MM.1S (cell line): ENCODE measurements at regions not wholly inside any gene's neighbourhood (a gene's known extent, or its start where the extent isn't known, plus 50 kb on each side); places are given as distances from the start of the nearest gene placed in this dataset.

Source experiments
- DNase-seq: peaks from one replicate; pipeline ENCODE4 v3.0.0-alpha.2; 2015
- H2AFZ ChIP-seq: fragments of 300-600 bp; sonication (generic); 2 replicates; pipeline ENCODE4 v1.6.0; 2016; ENCODE audit warnings: antibody characterized with exemption, low read length
- H3F3A ChIP-seq: fragments of 300-600 bp; sonication (generic); 2 replicates; pipeline ENCODE4 v1.6.1; 2016; ENCODE audit warnings: mild to moderate bottlenecking, antibody characterized with exemption, low read length, moderate library complexity, mixed read lengths; ENCODE audit not compliant: insufficient read depth
- H3K27ac ChIP-seq: fragments of 300-600 bp; sonication (generic); 2 replicates; pipeline ENCODE4 v1.5.1; 2016; ENCODE audit warnings: mild to moderate bottlenecking, low read length
- H3K27me3 ChIP-seq: fragments of 300-600 bp; sonication (generic); replicated peaks from 2 replicates; pipeline ENCODE4 v1.6.0; 2016; ENCODE audit warnings: low read length; ENCODE audit not compliant: insufficient read depth
- H3K36me3 ChIP-seq: fragments of 300-600 bp; sonication (generic); replicated peaks from 2 replicates; pipeline ENCODE4 v1.6.1; 2016; ENCODE audit warnings: mild to moderate bottlenecking, low read length, mixed read lengths; ENCODE audit not compliant: insufficient read depth
- H3K4me1 ChIP-seq: fragments of 300-600 bp; sonication (generic); 2 replicates; pipeline ENCODE4 v1.6.1; 2016; ENCODE audit warnings: low read length, mixed read lengths
- H3K4me2 ChIP-seq: fragments of 300-600 bp; sonication (generic); 2 replicates; pipeline ENCODE4 v1.6.0; 2016; ENCODE audit warnings: low read depth, low read length
- H3K4me3 ChIP-seq: fragments of 300-600 bp; sonication (generic); 2 replicates; pipeline ENCODE4 v1.5.1; 2016; ENCODE audit warnings: low read length, mixed read lengths
- H3K79me2 ChIP-seq: fragments of 300-600 bp; sonication (generic); 2 replicates; pipeline ENCODE4 v1.6.1; 2016; ENCODE audit warnings: mixed run types, low read length, mixed read lengths
- H3K9ac ChIP-seq: fragments of 300-600 bp; sonication (generic); 2 replicates; pipeline ENCODE4 v1.6.1; 2016; ENCODE audit warnings: low read length, mixed read lengths
- H3K9me2 ChIP-seq: fragments of 300-600 bp; sonication (generic); replicated peaks from 2 replicates; pipeline ENCODE4 v1.6.1; 2016; ENCODE audit warnings: mild to moderate bottlenecking, low read length, mixed read lengths; ENCODE audit not compliant: insufficient read depth
- H3K9me3 ChIP-seq: fragments of 300-600 bp; sonication (generic); replicated peaks from 2 replicates; pipeline ENCODE4 v1.6.1; 2016; ENCODE audit warnings: mild to moderate bottlenecking, low read length, mixed read lengths; ENCODE audit not compliant: insufficient read depth
- H4K20me1 ChIP-seq: fragments of 300-600 bp; sonication (generic); 2 replicates; pipeline ENCODE4 v1.6.1; 2016; ENCODE audit warnings: mild to moderate bottlenecking, low read length, moderate library complexity, mixed read lengths; ENCODE audit not compliant: insufficient read depth
- CTCF ChIP-seq: fragments of 300-600 bp; sonication (generic); IDR thresholded peaks from 2 replicates; pipeline ENCODE4 v1.5.1; 2016; ENCODE audit warnings: antibody characterized with exemption, low read length, mixed read lengths
- EZH2 ChIP-seq: fragments of 300-600 bp; sonication (generic); optimal IDR thresholded peaks from 2 replicates; pipeline ENCODE3; 2017; ENCODE audit warnings: low read depth, mild to moderate bottlenecking, antibody characterized with exemption, low read length, mixed read lengths
- EZH2phosphoT487 ChIP-seq: fragments of 300-600 bp; sonication (generic); IDR thresholded peaks from 2 replicates; pipeline ENCODE4 v1.6.1; 2018; ENCODE audit warnings: antibody characterized with exemption, low read length

GRCh38 chr1:57833296-57833695 is 409.4 kb upstream of the DAB1 start:
- no peaks in the 10 kb centered on the region for H3K9me2 ChIP-seq
- H3K9ac ChIP-seq, result no peak overlapping the region
- no peak overlapping the region for H3K4me2 ChIP-seq
- H3K27me3 ChIP-seq, result no peaks in the 10 kb centered on the region
- no peaks in the 10 kb centered on the region for H3F3A ChIP-seq
- H3K79me2 ChIP-seq, result no peaks in the 10 kb centered on the region
- H3K27ac ChIP-seq, result no peak overlapping the region
- H4K20me1 ChIP-seq, result no peaks in the 10 kb centered on the region
- H2AFZ ChIP-seq, result no peak overlapping the region
- TF ChIP-seq EZH2phosphoT487, result no peak
- TF ChIP-seq EZH2, result no peak
- no peak for TF ChIP-seq CTCF
- no peaks in the 10 kb centered on the region for H3K4me1 ChIP-seq
- DNase-seq, result no peak
- H3K4me3 ChIP-seq, result no peak overlapping the region
- no peaks in the 10 kb centered on the region for H3K36me3 ChIP-seq
- no peaks in the 10 kb centered on the region for H3K9me3 ChIP-seq

GRCh38 chr1:57832612-57833011 is 408.8 kb upstream of the DAB1 start:
- no peaks in the 10 kb centered on the region for H3K9me3 ChIP-seq
- no peaks in the 10 kb centered on the region for H3K4me1 ChIP-seq
- H2AFZ ChIP-seq, result no peak overlapping the region
- H3K4me3 ChIP-seq, result no peak overlapping the region
- H3F3A ChIP-seq, result no peaks in the 10 kb centered on the region
- H3K9ac ChIP-seq, result no peak overlapping the region
- H3K9me2 ChIP-seq, result no peaks in the 10 kb centered on the region
- DNase-seq, result no peak
- no peak overlapping the region for H3K4me2 ChIP-seq
- no peaks in the 10 kb centered on the region for H3K27me3 ChIP-seq
- H3K79me2 ChIP-seq, result no peaks in the 10 kb centered on the region
- no peak overlapping the region for H3K27ac ChIP-seq
- no peaks in the 10 kb centered on the region for H3K36me3 ChIP-seq
- H4K20me1 ChIP-seq, result no peaks in the 10 kb centered on the region
- TF ChIP-seq EZH2, result no peak
- no peak for TF ChIP-seq CTCF
- no peak for TF ChIP-seq EZH2phosphoT487

GRCh38 chr1:57831624-57832023 is 407.8 kb upstream of the DAB1 start:
- H3K4me3 ChIP-seq, result no peak overlapping the region
- H3K27ac ChIP-seq, result no peak overlapping the region
- no peak overlapping the region for H3K9ac ChIP-seq
- no peaks in the 10 kb centered on the region for H3K4me1 ChIP-seq
- TF ChIP-seq EZH2phosphoT487 (no peak), CTCF (no peak)
- no peaks in the 10 kb centered on the region for H3F3A ChIP-seq
- H3K4me2 ChIP-seq, result no peak overlapping the region
- no peaks in the 10 kb centered on the region for H3K79me2 ChIP-seq
- H3K9me3 ChIP-seq, result no peaks in the 10 kb centered on the region
- H3K27me3 ChIP-seq, result no peaks in the 10 kb centered on the region
- no peak overlapping the region for H2AFZ ChIP-seq
- no peaks in the 10 kb centered on the region for H3K36me3 ChIP-seq
- no peaks in the 10 kb centered on the region for H3K9me2 ChIP-seq
- H4K20me1 ChIP-seq, result no peaks in the 10 kb centered on the region
- DNase-seq, result no peak

GRCh38 chr1:57826535-57826934 is 402.7 kb upstream of the DAB1 start:
- Histone ChIP-seq H3K4me2 (no peak overlapping the region), H4K20me1 (no peaks in the 10 kb centered on the region), H3K27me3 (no peaks in the 10 kb centered on the region), H3K36me3 (no peaks in the 10 kb centered on the region), H2AFZ (no peak overlapping the region), H3K9me3 (no peaks in the 10 kb centered on the region), H3K4me3 (no peak overlapping the region), H3K9me2 (no peaks in the 10 kb centered on the region), H3K27ac (no peak overlapping the region), H3K4me1 (no peaks in the 10 kb centered on the region), H3K79me2 (no peaks in the 10 kb centered on the region), H3F3A (no peaks in the 10 kb centered on the region), H3K9ac (no peak overlapping the region)
- TF ChIP-seq EZH2 (no peak), EZH2phosphoT487 (no peak), CTCF (no peak)
- DNase-seq, result no peak
